ENCODE measurements at regions not wholly inside any gene's neighbourhood (a gene's known extent, or its start where the extent isn't known, plus 50 kb on each side); places are given as distances from the start of the nearest gene placed in this dataset.

- H2AFZ ChIP-seq (ENCODE audit: low read depth, low read length, poor library complexity, severe bottlenecking), result no peak overlapping the region
- no peaks in the 10 kb centered on the region for H4K20me1 ChIP-seq (ENCODE audit: insufficient read depth)
- TF ChIP-seq ATF3 (IDR thresholded peaks at IDR 0.05), result no peak
- TF ChIP-seq CBX3 (IDR thresholded peaks at IDR 0.05; ENCODE audit: low read depth), result no peak
- TF ChIP-seq POLR2A (IDR thresholded peaks at IDR 0.05; ENCODE audit: borderline replicate concordance, extremely low read depth, insufficient read depth, insufficient read length), result no peak
- TF ChIP-seq TCF7L2 (IDR thresholded peaks at IDR 0.05; ENCODE audit: borderline replicate concordance, extremely low read depth, insufficient read depth, insufficient read length), result no peak
- TF ChIP-seq EZH2 (IDR thresholded peaks at IDR 0.05), result no peak
- TF ChIP-seq EGR1 (IDR thresholded peaks at IDR 0.05; ENCODE audit: low read depth), result no peak
- no peak for TF ChIP-seq YY1 (IDR thresholded peaks at IDR 0.05; ENCODE audit: extremely low read depth, insufficient replicate concordance, low read depth, low read length)
- TF ChIP-seq CTCF (IDR thresholded peaks at IDR 0.05 in 2 of 3, conservative IDR thresholded peaks at IDR 0.05 in 1 of 3; ENCODE audit: borderline replicate concordance in 1 of 3, insufficient read depth in 1 of 3, low read depth in 2 of 3, low read length in 2 of 3), result no peak
- TF ChIP-seq CEBPB (IDR thresholded peaks at IDR 0.05; ENCODE audit: low read depth), result no peak
- TF ChIP-seq FOSL1 (IDR thresholded peaks at IDR 0.05; ENCODE audit: low read depth), result no peak
- no peak for TF ChIP-seq MAX (IDR thresholded peaks at IDR 0.05)
- TF ChIP-seq ZFX (IDR thresholded peaks at IDR 0.05), result no peak
- no peak for TF ChIP-seq ELF1 (IDR thresholded peaks at IDR 0.05; ENCODE audit: borderline replicate concordance, low read depth)
- TF ChIP-seq SP1 (IDR thresholded peaks at IDR 0.05; ENCODE audit: low read depth), result no peak
- ATAC-seq (0 out of 2 replicates have a peak, but pooled peaks have one; percentile 20), DNase-seq (ENCODE audit: low read depth, low spot score) (no peak)
- H3K9ac ChIP-seq (ENCODE audit: low read length), result no peak overlapping the region; the same call in 1 of the 2 replicates
- ChIA-PET CTCF (interaction anchor here (3.3 kb wide), 1 partner anchor 12 kb away, joined by 18 read pairs; no protein-coding TSS in a partner anchor), RAD21 (ENCODE audit: low non-redundant PET in 1 of 2, low total read pairs in 2 of 2, uncharacterized antibody in 2 of 2, unreplicated experiment in 2 of 2) (no interaction called here), POLR2A (no interaction called here)
- H3K27ac ChIP-seq (ENCODE audit: low read depth, low read length), result no peak overlapping the region
- peaks cover 14 to 23% of the 10 kb centered on the region in 2 experiments for H3K4me1 ChIP-seq (ENCODE audit: control insufficient read depth in 1 of 2, insufficient read depth in 2 of 2, low read length in 2 of 2)
- no peaks in the 10 kb centered on the region for H3K9me3 ChIP-seq (ENCODE audit: control insufficient read depth in 1 of 2, insufficient read depth in 1 of 2, low read depth in 1 of 2, low read length in 2 of 2)
- no peaks in the 10 kb centered on the region for H3K27me3 ChIP-seq (ENCODE audit: insufficient read depth, low read length)
- H3K79me2 ChIP-seq (ENCODE audit: insufficient read depth, low read length), result no peaks in the 10 kb centered on the region
- H3K36me3 ChIP-seq (ENCODE audit: control insufficient read depth in 1 of 2, insufficient read depth in 2 of 2, low read length in 2 of 2), result no peaks in the 10 kb centered on the region
- no TSS peak for BruUV-seq (replicated peaks)
- H3K9me2 ChIP-seq (ENCODE audit: insufficient read depth), result no peaks in the 10 kb centered on the region
- H3K4me2 ChIP-seq (ENCODE audit: low read length), result peak overlapping the region; percentile 45; the same call in 1 of the 2 replicates
- intact Hi-C loops (cut with micrococcal nuclease), result no loop called here
- H3K4me3 ChIP-seq (replicated peaks in 1 of 2; ENCODE audit: low read depth in 1 of 2, low read length in 2 of 2), result no peak overlapping the region
Measured at GRCh38 chr6:148192310-148192709, 150.3 kb upstream of the SASH1 start.
